MM.1S (cell line): ENCODE measurements at regions not wholly inside any gene's neighbourhood (a gene's known extent, or its start where the extent isn't known, plus 50 kb on each side); places are given as distances from the start of the nearest gene placed in this dataset.

Source experiments
- DNase-seq: peaks from one replicate; pipeline ENCODE4 v3.0.0-alpha.2; 2015
- H2AFZ ChIP-seq: fragments of 300-600 bp; sonication (generic); 2 replicates; pipeline ENCODE4 v1.6.0; 2016; ENCODE audit warnings: antibody characterized with exemption, low read length
- H3F3A ChIP-seq: fragments of 300-600 bp; sonication (generic); 2 replicates; pipeline ENCODE4 v1.6.1; 2016; ENCODE audit warnings: mild to moderate bottlenecking, antibody characterized with exemption, low read length, moderate library complexity, mixed read lengths; ENCODE audit not compliant: insufficient read depth
- H3K27ac ChIP-seq: fragments of 300-600 bp; sonication (generic); 2 replicates; pipeline ENCODE4 v1.5.1; 2016; ENCODE audit warnings: mild to moderate bottlenecking, low read length
- H3K27me3 ChIP-seq: fragments of 300-600 bp; sonication (generic); replicated peaks from 2 replicates; pipeline ENCODE4 v1.6.0; 2016; ENCODE audit warnings: low read length; ENCODE audit not compliant: insufficient read depth
- H3K36me3 ChIP-seq: fragments of 300-600 bp; sonication (generic); replicated peaks from 2 replicates; pipeline ENCODE4 v1.6.1; 2016; ENCODE audit warnings: mild to moderate bottlenecking, low read length, mixed read lengths; ENCODE audit not compliant: insufficient read depth
- H3K4me1 ChIP-seq: fragments of 300-600 bp; sonication (generic); 2 replicates; pipeline ENCODE4 v1.6.1; 2016; ENCODE audit warnings: low read length, mixed read lengths
- H3K4me2 ChIP-seq: fragments of 300-600 bp; sonication (generic); 2 replicates; pipeline ENCODE4 v1.6.0; 2016; ENCODE audit warnings: low read depth, low read length
- H3K4me3 ChIP-seq: fragments of 300-600 bp; sonication (generic); 2 replicates; pipeline ENCODE4 v1.5.1; 2016; ENCODE audit warnings: low read length, mixed read lengths
- H3K79me2 ChIP-seq: fragments of 300-600 bp; sonication (generic); 2 replicates; pipeline ENCODE4 v1.6.1; 2016; ENCODE audit warnings: mixed run types, low read length, mixed read lengths
- H3K9ac ChIP-seq: fragments of 300-600 bp; sonication (generic); 2 replicates; pipeline ENCODE4 v1.6.1; 2016; ENCODE audit warnings: low read length, mixed read lengths
- H3K9me2 ChIP-seq: fragments of 300-600 bp; sonication (generic); replicated peaks from 2 replicates; pipeline ENCODE4 v1.6.1; 2016; ENCODE audit warnings: mild to moderate bottlenecking, low read length, mixed read lengths; ENCODE audit not compliant: insufficient read depth
- H3K9me3 ChIP-seq: fragments of 300-600 bp; sonication (generic); replicated peaks from 2 replicates; pipeline ENCODE4 v1.6.1; 2016; ENCODE audit warnings: mild to moderate bottlenecking, low read length, mixed read lengths; ENCODE audit not compliant: insufficient read depth
- H4K20me1 ChIP-seq: fragments of 300-600 bp; sonication (generic); 2 replicates; pipeline ENCODE4 v1.6.1; 2016; ENCODE audit warnings: mild to moderate bottlenecking, low read length, moderate library complexity, mixed read lengths; ENCODE audit not compliant: insufficient read depth
- EZH2 ChIP-seq: fragments of 300-600 bp; sonication (generic); optimal IDR thresholded peaks from 2 replicates; pipeline ENCODE3; 2017; ENCODE audit warnings: low read depth, mild to moderate bottlenecking, antibody characterized with exemption, low read length, mixed read lengths
- EZH2phosphoT487 ChIP-seq: fragments of 300-600 bp; sonication (generic); IDR thresholded peaks from 2 replicates; pipeline ENCODE4 v1.6.1; 2018; ENCODE audit warnings: antibody characterized with exemption, low read length
- TF ChIP-seq, protein P1 (sequence below): fragments of 300-600 bp; sonication (generic); IDR thresholded peaks from 2 replicates; pipeline ENCODE4 v1.5.1; 2016; ENCODE audit warnings: antibody characterized with exemption, low read length, mixed read lengths

DNA sequence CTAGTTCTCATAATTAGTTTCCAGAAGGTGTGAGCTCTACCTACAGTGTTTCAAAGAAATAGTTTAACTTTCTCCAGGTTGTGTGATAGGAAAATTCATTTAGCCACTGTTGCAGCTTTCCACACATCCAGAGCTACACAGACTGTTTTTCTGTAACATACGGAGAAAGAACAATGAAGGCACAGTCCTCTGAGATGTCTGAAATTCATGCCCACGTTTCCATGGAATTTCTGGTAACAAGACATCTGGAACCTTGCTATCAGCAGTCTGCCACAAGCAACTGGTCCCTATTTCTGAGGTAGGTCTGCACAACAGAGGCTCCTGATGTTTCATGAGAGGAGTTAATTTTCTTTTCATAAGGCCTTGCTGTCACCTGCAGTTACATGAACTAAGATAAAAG lies 273.3 kb upstream of the C11orf87 start:
- H3K27ac ChIP-seq: no peak overlapping the region
- no peak overlapping the region for H2AFZ ChIP-seq
- H3F3A ChIP-seq: no peaks in the 10 kb centered on the region
- no peaks in the 10 kb centered on the region for H3K9me3 ChIP-seq
- H3K79me2 ChIP-seq: no peaks in the 10 kb centered on the region
- H3K4me3 ChIP-seq: no peak overlapping the region
- TF ChIP-seq EZH2phosphoT487 (no peak), EZH2 (no peak)
- TF ChIP-seq, protein P1, sequence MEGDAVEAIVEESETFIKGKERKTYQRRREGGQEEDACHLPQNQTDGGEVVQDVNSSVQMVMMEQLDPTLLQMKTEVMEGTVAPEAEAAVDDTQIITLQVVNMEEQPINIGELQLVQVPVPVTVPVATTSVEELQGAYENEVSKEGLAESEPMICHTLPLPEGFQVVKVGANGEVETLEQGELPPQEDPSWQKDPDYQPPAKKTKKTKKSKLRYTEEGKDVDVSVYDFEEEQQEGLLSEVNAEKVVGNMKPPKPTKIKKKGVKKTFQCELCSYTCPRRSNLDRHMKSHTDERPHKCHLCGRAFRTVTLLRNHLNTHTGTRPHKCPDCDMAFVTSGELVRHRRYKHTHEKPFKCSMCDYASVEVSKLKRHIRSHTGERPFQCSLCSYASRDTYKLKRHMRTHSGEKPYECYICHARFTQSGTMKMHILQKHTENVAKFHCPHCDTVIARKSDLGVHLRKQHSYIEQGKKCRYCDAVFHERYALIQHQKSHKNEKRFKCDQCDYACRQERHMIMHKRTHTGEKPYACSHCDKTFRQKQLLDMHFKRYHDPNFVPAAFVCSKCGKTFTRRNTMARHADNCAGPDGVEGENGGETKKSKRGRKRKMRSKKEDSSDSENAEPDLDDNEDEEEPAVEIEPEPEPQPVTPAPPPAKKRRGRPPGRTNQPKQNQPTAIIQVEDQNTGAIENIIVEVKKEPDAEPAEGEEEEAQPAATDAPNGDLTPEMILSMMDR: no peak
- H3K36me3 ChIP-seq: no peaks in the 10 kb centered on the region
- no peak for DNase-seq
- H3K9ac ChIP-seq: no peak overlapping the region
- H3K27me3 ChIP-seq: no peaks in the 10 kb centered on the region
- H3K4me1 ChIP-seq: peaks cover 8% of the 10 kb centered on the region; the same call in 1 of the 2 replicates
- no peak overlapping the region for H3K4me2 ChIP-seq
- no peaks in the 10 kb centered on the region for H4K20me1 ChIP-seq
- no peaks in the 10 kb centered on the region for H3K9me2 ChIP-seq

DNA sequence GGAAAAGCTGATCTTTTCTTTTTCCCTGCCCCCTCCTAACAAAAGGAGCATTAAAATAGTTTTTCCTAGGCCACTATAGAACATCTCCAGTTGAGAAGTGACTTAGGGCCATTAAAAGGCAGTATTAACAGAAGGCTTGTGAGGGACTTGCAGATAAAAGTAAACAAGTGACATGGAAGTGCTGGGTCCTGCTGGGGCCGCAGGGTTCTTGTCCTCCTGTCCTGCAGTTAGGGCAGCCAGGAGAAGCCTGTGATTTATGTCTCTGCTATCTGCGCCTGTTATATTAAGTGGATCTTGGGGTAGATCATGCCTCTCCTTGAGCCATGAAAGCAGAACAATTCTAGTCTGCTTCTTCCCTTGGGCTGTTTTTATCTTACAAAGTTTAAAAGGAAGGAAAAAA lies 271.4 kb upstream of the C11orf87 start:
- Histone ChIP-seq H3K9ac (no peak overlapping the region), H3K9me3 (no peaks in the 10 kb centered on the region), H2AFZ (no peak overlapping the region), H3K4me3 (no peak overlapping the region), H3K27ac (no peak overlapping the region), H3K9me2 (no peaks in the 10 kb centered on the region), H3K27me3 (no peaks in the 10 kb centered on the region), H4K20me1 (no peaks in the 10 kb centered on the region), H3K4me1 (peaks cover 14% of the 10 kb centered on the region), H3K79me2 (no peaks in the 10 kb centered on the region), H3K36me3 (no peaks in the 10 kb centered on the region), H3F3A (0 out of 2 replicates have a peak, but pooled peaks cover 6% of the 10 kb centered on the region), H3K4me2 (no peak overlapping the region)
- TF ChIP-seq EZH2: no peak
- TF ChIP-seq, protein P1: no peak
- no peak for DNase-seq

DNA sequence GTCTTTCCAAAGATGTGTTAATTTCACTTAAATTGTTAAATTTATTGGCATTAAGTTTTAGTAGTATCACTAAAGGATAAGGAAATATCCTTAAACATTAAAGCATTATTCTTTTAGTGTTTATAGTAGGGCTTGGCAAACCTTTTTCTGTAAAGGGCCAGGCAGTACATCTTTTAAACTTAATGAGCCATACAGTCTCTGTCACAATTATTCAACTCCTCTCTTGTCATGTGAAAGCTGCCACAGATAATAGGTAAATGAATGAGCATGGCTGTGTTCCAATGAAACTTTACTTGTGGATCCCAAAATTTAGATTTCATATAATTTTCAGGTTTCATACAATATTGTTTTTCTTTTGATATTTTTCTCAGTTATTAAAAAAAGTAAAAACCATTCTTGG lies 268.2 kb upstream of the C11orf87 start:
- Histone ChIP-seq H3K79me2 (no peaks in the 10 kb centered on the region), H3K4me1 (peaks cover 20% of the 10 kb centered on the region), H2AFZ (no peak overlapping the region), H3K27me3 (no peaks in the 10 kb centered on the region), H3K4me2 (no peak overlapping the region), H3K9ac (no peak overlapping the region), H3K36me3 (no peaks in the 10 kb centered on the region), H4K20me1 (no peaks in the 10 kb centered on the region), H3F3A (0 out of 2 replicates have a peak, but pooled peaks cover 6% of the 10 kb centered on the region), H3K27ac (no peak overlapping the region), H3K9me2 (no peaks in the 10 kb centered on the region), H3K9me3 (no peaks in the 10 kb centered on the region), H3K4me3 (no peak overlapping the region)
- DNase-seq: no peak
- no peak for TF ChIP-seq EZH2

DNA sequence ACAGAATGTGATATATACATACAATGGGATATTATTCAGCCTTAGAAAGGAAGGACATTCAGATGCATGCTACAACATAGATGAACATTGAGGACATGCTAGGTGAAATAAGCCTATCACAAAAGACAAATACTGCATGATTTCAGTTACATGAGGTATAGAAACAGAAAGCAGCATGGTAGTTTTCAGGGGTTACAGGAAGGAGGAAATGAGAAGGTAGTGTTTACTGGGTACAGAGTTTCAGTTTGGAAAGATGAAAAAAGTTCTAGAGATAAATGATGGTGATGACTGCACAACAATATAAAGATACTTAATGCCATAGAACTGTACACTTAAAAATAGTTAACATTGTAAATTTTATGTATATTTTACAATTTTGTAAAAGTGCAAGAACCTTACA lies 266.7 kb upstream of the C11orf87 start:
- Histone ChIP-seq H3K79me2 (no peaks in the 10 kb centered on the region), H2AFZ (peak overlapping the region; percentile 63), H4K20me1 (no peaks in the 10 kb centered on the region), H3K9me2 (no peaks in the 10 kb centered on the region), H3K4me2 (peak overlapping the region; percentile 67), H3K4me3 (peak overlapping the region; percentile 26), H3K9me3 (no peaks in the 10 kb centered on the region), H3K36me3 (no peaks in the 10 kb centered on the region), H3F3A (0 out of 2 replicates have a peak, but pooled peaks cover 6% of the 10 kb centered on the region), H3K27ac (peak overlapping the region; percentile 51; the same call in 1 of the 2 replicates), H3K4me1 (peaks cover 20% of the 10 kb centered on the region), H3K27me3 (no peaks in the 10 kb centered on the region), H3K9ac (no peak overlapping the region)
- TF ChIP-seq, protein P1: no peak
- TF ChIP-seq EZH2phosphoT487 (no peak), EZH2 (no peak)
- DNase-seq: peak; percentile 80
